AG04450 (cell line): ENCODE measurements at regions not wholly inside any gene's neighbourhood (a gene's known extent, or its start where the extent isn't known, plus 50 kb on each side); places are given as distances from the start of the nearest gene placed in this dataset.

Experiments
- CTCF ChIA-PET: fragments of 300-600, 350-600 bp; formaldehyde crosslinking; extraction: SDS; loops from one replicate; lab custom pipeline; 2022; ENCODE audit warnings: antibody characterized with exemption, inconsistent platforms; lab: Charles Lee
- POLR2A ChIA-PET: fragments of 350-600 bp; formaldehyde crosslinking; extraction: SDS; loops from one replicate; lab custom pipeline; 2021; ENCODE audit warnings: antibody characterized with exemption, inconsistent platforms; lab: Yijun Ruan, JAX
- DNase-seq: peaks from one replicate; pipeline ENCODE4 v3.0.0-alpha.2; 2011; ENCODE audit warnings: low read depth, low spot score
- H3K27ac ChIP-seq: one replicate; pipeline ENCODE4 v1.5.1; 2012; ENCODE audit warnings: low read depth, low read length, control low read depth
- H3K27me3 ChIP-seq: one replicate; pipeline ENCODE4 v1.6.0; 2012; ENCODE audit warnings: low read length; ENCODE audit not compliant: control insufficient read depth, insufficient read depth
- H3K4me3 ChIP-seq: 2 replicates; pipeline ENCODE4 v1.5.1; 2011; ENCODE audit warnings: mild to moderate bottlenecking, low read depth, low read length, control low read depth
- H3K9me3 ChIP-seq: 2 replicates; pipeline ENCODE4 v1.5.1; 2012; ENCODE audit warnings: low read length; ENCODE audit not compliant: control insufficient read depth, insufficient read depth
- CTCF ChIP-seq: IDR thresholded peaks from 2 replicates; pipeline ENCODE4 v1.5.1; 2011; ENCODE audit warnings: low read depth, low read length, control low read depth, inconsistent platforms

GRCh38 chr14:71658261-71658860 lies 273.9 kb upstream of the RGS6 start:
- no peak overlapping the region for H3K4me3 ChIP-seq
- CTCF ChIA-PET = no interaction called here
- H3K27ac ChIP-seq = no peak overlapping the region
- POLR2A ChIA-PET = no interaction called here
- DNase-seq = no peak
- no peaks in the 10 kb centered on the region for H3K27me3 ChIP-seq
- H3K9me3 ChIP-seq = no peaks in the 10 kb centered on the region
- TF ChIP-seq CTCF = no peak

- Histone ChIP-seq H3K27ac (no peak overlapping the region), H3K4me3 (no peak overlapping the region), H3K9me3 (no peaks in the 10 kb centered on the region), H3K27me3 (no peaks in the 10 kb centered on the region)
- CTCF ChIA-PET = interaction anchor here (0.8 kb wide), 1 partner anchor 62 kb away, joined by 3 read pairs; no protein-coding TSS in a partner anchor
- no peak for DNase-seq
- POLR2A ChIA-PET = no interaction called here
- TF ChIP-seq CTCF = no peak
These were observed 273.1 kb upstream of the RGS6 start for GRCh38 chr14:71659159-71659558.

- no peak overlapping the region for H3K27ac ChIP-seq
- CTCF ChIA-PET = no interaction called here
- no peaks in the 10 kb centered on the region for H3K27me3 ChIP-seq
- no peak for DNase-seq
- POLR2A ChIA-PET = no interaction called here
- TF ChIP-seq CTCF = no peak
- H3K9me3 ChIP-seq = no peaks in the 10 kb centered on the region
- no peak overlapping the region for H3K4me3 ChIP-seq
These were observed 270.8 kb upstream of the RGS6 start for GRCh38 chr14:71661441-71661840.

GRCh38 chr14:71662291-71662790 lies 269.9 kb upstream of the RGS6 start:
- TF ChIP-seq CTCF = no peak
- CTCF ChIA-PET = no interaction called here
- Histone ChIP-seq H3K4me3 (no peak overlapping the region), H3K27me3 (no peaks in the 10 kb centered on the region), H3K27ac (no peak overlapping the region), H3K9me3 (no peaks in the 10 kb centered on the region)
- no peak for DNase-seq
- POLR2A ChIA-PET = no interaction called here

GRCh38 chr14:71665157-71665556 lies 267.1 kb upstream of the RGS6 start:
- no peak overlapping the region for H3K27ac ChIP-seq
- H3K9me3 ChIP-seq = no peaks in the 10 kb centered on the region
- ChIA-PET POLR2A (interaction anchor here (1.0 kb wide), 1 partner anchor 49 kb away, joined by 3 read pairs; no protein-coding TSS in a partner anchor), CTCF (interaction anchor here (1.5 to 1.7 kb wide), 2 partner anchors 72 to 190 kb away, joined by 4 to 7 read pairs; no protein-coding TSS in a partner anchor)
- DNase-seq = no peak
- H3K4me3 ChIP-seq = no peak overlapping the region
- TF ChIP-seq CTCF = no peak
- H3K27me3 ChIP-seq = no peaks in the 10 kb centered on the region
